ENCODE measurements at regions not wholly inside any gene's neighbourhood (a gene's known extent, or its start where the extent isn't known, plus 50 kb on each side); places are given as distances from the start of the nearest gene placed in this dataset.

GRCh38 chr2:220270481-220271070, 643.1 kb downstream of the SLC4A3 start:
- Histone ChIP-seq H3K36me3 (no peaks in the 10 kb centered on the region), H3K27ac (no peak overlapping the region), H3K27me3 (peaks cover 0 to 3% (median 0%) of the 10 kb centered on the region in 3 donors), H3K4me3 (no peak overlapping the region), H3K9me3 (no peaks in the 10 kb centered on the region), H3K4me1 (no peaks in the 10 kb centered on the region)
- DNase-seq: peak in 1 of 2 donors; percentile 11
- WGBS, 5 donors: 24 to 43% (median 34%) methylated on average over 1 of the region's 1 CpG
- TF ChIP-seq POLR2AphosphoS5 (IDR thresholded peaks at IDR 0.05) (no peak), CTCF (IDR thresholded peaks at IDR 0.05) (no peak), EP300 (IDR thresholded peaks at IDR 0.05) (no peak), POLR2A (IDR thresholded peaks at IDR 0.05) (no peak)
- intact Hi-C loops (cut with DNase I; ENCODE audit: low total_unique reads): no loop called here

DNA sequence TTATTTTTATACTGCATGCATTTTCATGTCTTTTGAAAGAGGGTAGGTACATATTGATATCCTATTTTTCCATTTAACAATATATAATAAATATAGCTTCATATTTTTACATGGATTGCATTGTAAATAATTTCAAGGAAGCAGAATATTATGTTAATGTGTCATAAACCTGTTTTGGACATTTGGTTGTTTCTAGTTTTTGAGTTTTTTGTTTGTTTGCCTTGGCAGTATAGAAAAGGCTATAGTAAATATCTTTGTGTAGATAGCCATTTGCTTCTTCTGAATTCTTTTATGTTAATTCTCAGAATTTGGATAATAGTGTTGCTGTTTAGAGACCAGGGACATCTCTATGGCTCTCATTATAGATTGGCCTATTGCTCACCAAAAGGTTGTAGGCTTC, 645.2 kb downstream of the SLC4A3 start:
- intact Hi-C loops (cut with DNase I; ENCODE audit: low total_unique reads): no loop called here
- Histone ChIP-seq H3K4me1 (peaks cover 6 to 17% (median 12%) of the 10 kb centered on the region in 4 donors), H3K4me3 (no peak overlapping the region), H3K9me3 (no peaks in the 10 kb centered on the region), H3K27ac (no peak overlapping the region), H3K27me3 (peaks cover 0 to 3% (median 0%) of the 10 kb centered on the region in 3 donors), H3K36me3 (no peaks in the 10 kb centered on the region)
- no peak for DNase-seq
- TF ChIP-seq CTCF (IDR thresholded peaks at IDR 0.05): no peak
- no peak for TF ChIP-seq POLR2A (IDR thresholded peaks at IDR 0.05)
- no peak for TF ChIP-seq POLR2AphosphoS5 (IDR thresholded peaks at IDR 0.05)
- TF ChIP-seq EP300 (IDR thresholded peaks at IDR 0.05): no peak

- Histone ChIP-seq H3K4me1 (peaks cover 6 to 21% (median 14%) of the 10 kb centered on the region in 4 donors), H3K36me3 (no peaks in the 10 kb centered on the region), H3K4me3 (no peak overlapping the region), H3K9me3 (no peaks in the 10 kb centered on the region), H3K27me3 (peaks cover 0 to 3% (median 0%) of the 10 kb centered on the region in 3 donors), H3K27ac (no peak overlapping the region)
- intact Hi-C loops (cut with DNase I; ENCODE audit: low total_unique reads): no loop called here
- no peak for DNase-seq
- TF ChIP-seq POLR2A (IDR thresholded peaks at IDR 0.05) (no peak), CTCF (IDR thresholded peaks at IDR 0.05) (no peak), POLR2AphosphoS5 (IDR thresholded peaks at IDR 0.05) (no peak), EP300 (IDR thresholded peaks at IDR 0.05) (no peak)
- WGBS, 5 donors: 26 to 57% (median 35%) methylated on average over 2 of the region's 2 CpGs
Observed at GRCh38 chr2:220273082-220273481, 645.7 kb downstream of the SLC4A3 start.

- H3K27me3 ChIP-seq: peaks cover 0 to 3% (median 0%) of the 10 kb centered on the region in 3 donors
- H3K27ac ChIP-seq: no peak overlapping the region
- 77 to 98% (median 97%) methylated on average over 3 of the region's 3 CpGs for WGBS, 5 donors
- H3K36me3 ChIP-seq: no peaks in the 10 kb centered on the region
- intact Hi-C loops (cut with DNase I; ENCODE audit: low total_unique reads): no loop called here
- no peak for TF ChIP-seq POLR2AphosphoS5 (IDR thresholded peaks at IDR 0.05)
- TF ChIP-seq CTCF (IDR thresholded peaks at IDR 0.05): no peak
- DNase-seq: no peak
- H3K4me3 ChIP-seq: no peak overlapping the region
- H3K9me3 ChIP-seq: no peaks in the 10 kb centered on the region
- H3K4me1 ChIP-seq: peaks cover 8 to 30% (median 18%) of the 10 kb centered on the region in 4 donors
Observed at GRCh38 chr2:220275454-220275853, 648.0 kb downstream of the SLC4A3 start.
